GM21367 (cell line): ENCODE measurements at regions not wholly inside any gene's neighbourhood (a gene's known extent, or its start where the extent isn't known, plus 50 kb on each side); places are given as distances from the start of the nearest gene placed in this dataset.

Source experiments
- ATAC-seq: cut with Tn5 transposase; IDR thresholded peaks from one replicate; pipeline ENCODE4 v1.9.1; 2021; ENCODE audit not compliant: unreplicated experiment

GRCh38 chr16:51755577-51756355 is 604.7 kb upstream of the SALL1 start:
- no peak for ATAC-seq

- ATAC-seq: no peak
Observed at GRCh38 chr16:51755039-51755501, 604.0 kb upstream of the SALL1 start.

GRCh38 chr16:51753467-51754127 is 602.5 kb upstream of the SALL1 start:
- no peak for ATAC-seq

GRCh38 chr16:51752438-51752995 is 601.4 kb upstream of the SALL1 start:
- ATAC-seq: no peak

- no peak for ATAC-seq
Observed at GRCh38 chr16:51747329-51747728, 596.3 kb upstream of the SALL1 start.

- ATAC-seq: no peak
Observed at GRCh38 chr16:51734220-51734619, 583.1 kb upstream of the SALL1 start.

GRCh38 chr16:51733181-51733580 is 582.1 kb upstream of the SALL1 start:
- ATAC-seq: no peak

GRCh38 chr16:51731160-51731559 is 580.1 kb upstream of the SALL1 start:
- no peak for ATAC-seq

GRCh38 chr16:51723036-51723724 is 572.1 kb upstream of the SALL1 start:
- ATAC-seq: no peak

GRCh38 chr16:51722467-51722866 is 571.4 kb upstream of the SALL1 start:
- ATAC-seq: no peak

- no peak for ATAC-seq
Observed at GRCh38 chr16:51719376-51719775, 568.3 kb upstream of the SALL1 start.

GRCh38 chr16:51716195-51716594 is 565.1 kb upstream of the SALL1 start:
- ATAC-seq: no peak

GRCh38 chr16:51713502-51713901 is 562.4 kb upstream of the SALL1 start:
- ATAC-seq: no peak

GRCh38 chr16:51710905-51711563 is 560.0 kb upstream of the SALL1 start:
- no peak for ATAC-seq

- ATAC-seq: no peak
Observed at GRCh38 chr16:51710186-51710585, 559.1 kb upstream of the SALL1 start.

- ATAC-seq: no peak
Observed at GRCh38 chr16:51708861-51709260, 557.8 kb upstream of the SALL1 start.

GRCh38 chr16:51707666-51708065 is 556.6 kb upstream of the SALL1 start:
- ATAC-seq: no peak

GRCh38 chr16:51705142-51705541 is 554.1 kb upstream of the SALL1 start:
- no peak for ATAC-seq

GRCh38 chr16:51701025-51701424 is 550.0 kb upstream of the SALL1 start:
- ATAC-seq: no peak

- ATAC-seq: no peak
Observed at GRCh38 chr16:51699686-51700396, 548.8 kb upstream of the SALL1 start.
